NCI-H1092 treated with DMSO at 0.1 percent for 48 hours (cell line): ENCODE measurements at regions not wholly inside any gene's neighbourhood (a gene's known extent, or its start where the extent isn't known, plus 50 kb on each side); places are given as distances from the start of the nearest gene placed in this dataset.
A peak's percentile ranks its signal among the peaks of the same experiment; 100 is the strongest.
"Not testable (repeated sequence)": the region's sequence is repeated elsewhere in the genome, so short reads cannot be mapped to it uniquely, and the experiment has no call there.

Experiments
- DNase-seq: peaks from one replicate; lab custom pipeline; 2025; lab: John Stamatoyannopoulos, UW

DNA sequence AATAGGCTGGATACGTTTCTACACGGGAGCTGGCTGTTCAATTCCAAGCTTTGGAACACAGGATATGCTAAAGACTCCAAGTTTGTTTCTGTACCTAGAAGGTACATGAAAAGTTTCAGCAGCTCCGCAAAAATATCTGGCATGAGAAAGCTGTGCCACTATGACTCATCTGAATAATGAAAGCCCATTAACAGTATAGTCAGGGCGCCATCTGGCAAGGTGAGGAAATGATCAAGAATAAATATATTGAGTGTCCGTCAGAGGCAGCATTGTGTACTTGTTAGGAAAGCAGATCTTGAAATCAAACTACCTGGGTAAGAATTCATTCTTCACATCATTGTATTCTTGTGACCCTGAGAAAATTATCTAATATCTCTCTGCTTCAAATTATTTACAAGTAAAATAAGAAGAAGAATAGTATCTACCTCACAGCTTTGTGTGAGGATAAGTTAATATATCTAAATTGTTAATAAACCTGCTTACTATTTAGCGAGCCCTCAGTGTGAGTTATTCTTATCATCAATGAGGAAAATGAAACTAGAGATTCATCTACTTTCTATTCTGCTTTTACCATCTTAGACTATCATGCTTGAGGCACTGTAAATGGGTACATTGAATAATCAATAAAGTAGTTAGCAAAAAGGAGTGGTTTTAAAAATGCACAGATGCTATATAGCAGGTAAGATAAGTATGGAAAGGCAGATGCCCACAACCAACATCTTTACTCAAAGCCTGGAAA is 53.5 kb downstream of the FSCB start:
- DNase-seq, result peak; percentile 38

DNA sequence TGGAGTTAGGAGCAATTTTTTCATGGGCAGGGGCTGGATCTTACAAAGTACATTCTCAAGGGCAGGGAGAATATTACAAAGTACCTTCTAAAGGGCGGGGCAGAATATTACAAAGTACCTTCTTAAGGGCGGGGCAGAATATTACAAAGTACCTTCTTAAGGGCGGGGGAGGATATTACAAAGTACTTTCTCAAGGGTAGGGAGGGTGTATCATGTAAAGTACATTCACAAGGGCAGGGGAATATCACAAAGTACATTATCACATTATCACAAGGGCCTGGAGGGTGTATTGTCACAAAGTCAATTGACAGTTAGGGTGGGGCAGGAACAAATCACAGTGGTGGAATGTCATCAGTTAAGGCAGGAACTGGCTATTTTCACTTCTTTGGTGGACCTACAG is 56.9 kb downstream of the FSCB start:
- DNase-seq, result not testable (repeated sequence)

DNA sequence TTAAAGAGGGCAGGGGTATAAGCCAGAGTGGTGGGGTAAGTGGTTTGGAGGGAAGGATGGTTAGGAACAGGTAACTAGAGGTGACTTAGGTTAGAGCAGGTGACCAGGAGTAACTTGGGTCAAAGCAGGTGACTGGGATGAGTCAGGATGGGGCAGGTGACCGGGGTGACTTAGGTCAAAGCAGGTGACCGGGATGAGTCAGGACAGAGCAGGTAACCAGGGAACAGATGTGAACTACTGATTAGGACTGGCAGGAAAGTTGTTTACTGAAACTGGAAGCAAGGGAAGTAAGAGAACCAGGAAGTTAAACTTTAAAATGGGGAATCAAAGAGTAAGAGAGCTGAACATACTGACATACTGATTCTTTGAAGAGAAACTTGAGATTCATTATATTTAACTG is 57.4 kb downstream of the FSCB start:
- no peak for DNase-seq

DNA sequence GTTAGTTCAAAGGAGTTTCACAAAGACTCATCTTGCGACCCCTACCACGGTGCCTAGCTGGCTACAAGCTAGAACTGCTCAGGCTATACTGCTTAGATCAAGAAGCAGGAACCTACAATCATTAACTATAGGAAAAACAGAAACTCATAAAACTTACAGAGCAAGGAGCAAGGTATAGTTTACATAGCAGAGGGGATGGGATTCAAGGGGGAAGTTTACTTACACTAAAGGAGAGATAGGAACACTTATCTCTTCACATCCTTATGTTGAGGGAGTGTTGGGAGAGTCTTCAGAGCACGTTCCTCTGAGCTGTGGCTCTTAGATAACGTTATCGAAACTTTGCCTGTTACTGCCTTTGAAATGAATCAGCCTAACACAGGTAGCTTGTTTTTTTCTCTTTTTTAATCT is 58.1 kb downstream of the FSCB start:
- DNase-seq, result no peak

DNA sequence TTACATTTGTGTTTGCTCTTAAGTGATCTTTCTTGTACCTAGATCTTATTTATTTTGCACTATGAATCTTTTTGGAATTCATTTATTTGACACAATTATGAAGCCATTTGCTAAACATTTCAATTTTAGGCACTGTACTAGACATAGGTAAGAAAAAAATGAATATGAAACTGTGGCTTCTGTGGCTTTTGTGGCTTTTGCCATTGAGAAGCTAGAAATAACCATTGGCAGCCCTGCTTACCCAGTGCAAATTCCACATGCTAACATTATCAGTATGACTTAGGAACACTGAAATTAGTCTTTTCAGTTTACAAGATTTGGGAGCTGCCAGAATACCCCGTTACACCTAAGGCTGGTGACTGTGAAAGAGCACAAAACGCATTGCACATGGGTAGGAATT is 60.1 kb downstream of the FSCB start:
- no peak for DNase-seq

DNA sequence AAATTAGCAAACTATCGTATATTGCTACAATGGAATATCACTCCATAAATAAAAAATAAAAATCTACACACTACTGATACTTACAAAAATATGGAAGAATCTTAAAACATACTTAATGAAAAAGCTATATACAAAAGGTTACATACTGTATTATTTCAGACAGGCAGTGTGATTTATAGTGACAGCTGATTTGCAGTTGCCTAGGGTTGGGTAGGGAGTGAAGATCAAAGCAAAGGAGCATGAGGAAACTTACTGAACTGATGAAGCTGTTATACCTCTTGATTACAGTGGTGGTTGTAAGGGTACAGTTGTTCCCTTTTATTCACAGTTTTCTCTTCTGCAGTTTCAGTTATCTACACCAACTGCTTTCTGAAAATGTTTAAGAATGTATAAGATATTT is 62.6 kb downstream of the FSCB start:
- no peak for DNase-seq

DNA sequence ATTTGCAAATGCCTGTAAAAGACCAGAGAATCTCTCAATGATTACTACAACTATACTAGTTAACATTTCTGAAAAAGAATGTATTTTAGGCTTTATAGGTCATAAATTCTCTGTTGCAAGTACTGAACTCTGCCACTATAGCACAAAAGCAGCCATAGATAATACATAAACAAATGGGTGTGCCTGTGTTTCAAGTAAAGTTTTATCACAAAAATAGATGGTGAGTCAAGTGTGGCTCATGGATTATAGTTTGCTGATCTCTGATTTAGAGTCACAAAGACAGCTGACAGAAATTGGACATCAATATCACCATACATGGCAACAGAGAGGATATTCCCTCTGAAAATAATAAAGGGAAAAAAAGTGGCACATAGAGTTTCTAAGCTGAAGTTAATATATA is 68.1 kb downstream of the FSCB start:
- no peak for DNase-seq

DNA sequence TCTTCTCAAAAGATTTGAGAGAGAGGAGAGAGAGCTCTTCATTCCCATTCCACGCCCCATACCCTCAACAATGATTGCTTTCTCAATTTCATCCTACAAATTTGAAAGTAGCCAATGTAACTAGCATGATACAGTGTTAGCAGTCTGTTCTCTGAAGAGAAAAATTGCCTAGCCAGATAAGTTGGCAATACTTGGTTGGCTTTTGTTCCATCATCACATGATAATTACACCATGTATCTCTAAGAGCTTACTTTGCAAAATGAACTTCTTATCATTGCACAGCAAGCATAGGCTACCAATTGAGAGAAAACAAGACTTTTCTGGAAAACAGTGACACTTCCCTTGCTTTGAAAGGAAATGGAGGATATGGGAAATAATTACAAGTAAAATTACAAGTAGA is 68.9 kb downstream of the FSCB start:
- DNase-seq, result peak; percentile 55

DNA sequence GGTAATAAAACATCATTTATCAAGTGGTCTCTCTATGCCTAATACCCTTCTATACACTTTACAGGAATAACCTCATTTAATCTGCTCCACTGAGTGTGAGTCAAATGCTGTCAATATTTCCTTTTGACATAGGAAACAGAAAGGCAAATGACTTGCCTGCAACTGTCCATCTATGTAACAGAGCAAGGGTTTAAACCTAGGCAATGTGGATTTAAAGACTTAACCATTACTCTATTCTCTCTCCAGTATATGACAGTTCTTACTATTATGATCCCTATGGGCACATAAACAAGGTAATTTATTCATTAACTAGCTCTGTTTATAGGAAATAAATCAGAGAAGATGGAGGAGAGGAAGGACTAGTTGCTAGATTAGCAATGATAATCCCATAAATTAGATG is 70.6 kb downstream of the FSCB start:
- DNase-seq, result no peak

DNA sequence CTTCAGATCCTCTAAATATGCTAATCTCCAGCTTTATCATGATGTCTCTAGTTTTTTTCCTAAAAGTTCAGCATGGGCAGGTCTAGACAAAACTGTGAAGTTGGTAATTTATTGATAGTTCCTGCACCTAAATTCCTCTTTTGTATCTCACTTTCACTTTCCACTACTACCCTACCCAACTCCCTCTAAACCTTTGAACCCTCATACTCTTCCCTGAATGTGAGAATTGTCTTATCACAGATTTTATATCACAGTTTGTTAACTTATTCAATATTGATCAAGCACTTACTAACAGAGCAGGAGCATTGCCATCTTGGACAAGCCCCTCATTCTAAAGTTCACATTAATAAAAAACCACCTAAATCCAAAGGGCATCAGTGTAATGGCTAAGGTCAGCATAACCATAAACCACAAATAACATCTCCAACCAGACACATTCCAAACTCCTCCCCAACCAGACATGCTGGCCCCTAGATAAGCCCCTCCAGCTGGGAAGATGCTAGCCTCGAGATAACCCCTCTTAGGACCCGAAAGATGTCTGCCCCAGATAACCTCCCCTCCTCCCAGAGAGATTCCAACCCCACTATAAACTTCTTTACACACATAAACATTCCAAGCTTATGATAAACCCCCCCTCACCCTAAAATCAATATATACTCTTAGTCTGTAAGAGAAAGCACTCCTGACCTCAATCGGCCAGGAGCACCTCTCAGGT is 78.7 kb downstream of the FSCB start:
- no peak for DNase-seq

DNA sequence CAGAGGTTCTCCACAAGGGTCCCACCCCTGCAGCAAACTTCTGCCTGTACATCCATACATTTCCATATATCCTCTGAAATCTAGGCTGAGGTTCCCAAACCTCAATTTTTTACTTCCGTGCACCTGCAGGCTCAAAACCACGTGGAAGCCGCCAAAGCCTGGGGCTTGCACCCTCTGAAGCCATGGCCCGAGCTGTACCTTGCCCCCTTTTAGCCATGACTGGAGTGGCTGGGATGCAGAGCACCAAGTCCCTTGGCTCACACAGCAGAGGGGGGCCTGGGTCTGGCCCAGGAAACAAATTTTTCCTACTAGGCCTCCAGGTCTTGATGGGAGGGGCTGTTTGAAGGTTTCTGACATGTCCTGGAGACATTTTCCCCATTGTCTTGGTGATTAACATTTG is 84.4 kb downstream of the FSCB start:
- DNase-seq, result no peak

DNA sequence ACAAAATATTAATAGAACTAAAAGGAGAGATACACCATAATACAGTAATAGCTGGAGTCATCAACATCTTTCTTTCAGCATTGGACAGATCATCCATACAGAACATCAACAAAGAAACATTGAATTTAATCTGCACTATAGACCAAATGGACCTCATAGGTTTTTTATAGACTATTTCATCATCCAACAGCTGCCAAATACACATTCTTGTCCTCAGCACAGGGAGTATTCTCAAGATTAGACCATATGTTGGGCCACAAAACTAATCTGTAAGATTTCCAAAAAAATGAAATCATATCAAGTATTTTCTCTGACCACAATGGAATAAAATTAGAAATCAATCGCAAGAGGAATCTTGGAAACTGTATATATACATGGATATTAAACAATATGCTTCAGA is 86.9 kb downstream of the FSCB start:
- DNase-seq, result no peak

DNA sequence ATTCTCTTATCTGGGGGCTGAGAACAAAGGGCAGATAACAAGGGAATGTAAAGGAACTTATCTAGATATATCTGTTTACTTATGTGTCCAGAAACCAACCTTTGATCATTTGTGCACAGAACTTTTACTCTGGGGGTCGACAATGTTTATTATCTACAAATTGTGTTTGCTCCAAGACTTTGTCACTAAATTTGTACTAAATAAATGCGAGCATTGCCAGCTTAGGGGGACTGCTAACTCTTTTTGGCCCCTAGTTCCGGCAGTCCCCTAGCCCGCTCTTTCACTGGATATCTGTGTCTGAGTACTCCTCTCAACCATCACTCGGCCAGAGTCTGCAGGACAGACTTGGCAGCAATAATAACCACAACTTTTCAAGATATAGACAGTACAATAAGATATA is 88.2 kb downstream of the FSCB start:
- DNase-seq, result no peak

DNA sequence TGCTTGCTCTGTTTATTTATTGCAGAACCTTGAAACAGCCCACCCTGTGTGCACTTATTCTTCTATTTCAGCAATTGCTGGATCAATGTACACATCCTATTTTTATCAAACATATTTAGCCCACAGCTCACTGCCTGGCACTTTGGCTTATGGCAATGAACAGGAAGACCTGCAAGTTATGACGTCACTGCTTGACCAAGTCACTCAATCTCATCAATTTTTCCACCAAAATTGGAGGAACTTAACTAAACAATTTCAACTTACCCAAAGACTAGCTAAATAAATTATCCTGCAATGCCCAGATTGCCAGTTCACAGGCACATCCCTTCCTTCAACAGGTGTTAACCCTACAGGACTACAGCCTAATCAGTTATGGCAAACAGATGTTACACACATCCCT is 89.3 kb downstream of the FSCB start:
- DNase-seq, result no peak

DNA sequence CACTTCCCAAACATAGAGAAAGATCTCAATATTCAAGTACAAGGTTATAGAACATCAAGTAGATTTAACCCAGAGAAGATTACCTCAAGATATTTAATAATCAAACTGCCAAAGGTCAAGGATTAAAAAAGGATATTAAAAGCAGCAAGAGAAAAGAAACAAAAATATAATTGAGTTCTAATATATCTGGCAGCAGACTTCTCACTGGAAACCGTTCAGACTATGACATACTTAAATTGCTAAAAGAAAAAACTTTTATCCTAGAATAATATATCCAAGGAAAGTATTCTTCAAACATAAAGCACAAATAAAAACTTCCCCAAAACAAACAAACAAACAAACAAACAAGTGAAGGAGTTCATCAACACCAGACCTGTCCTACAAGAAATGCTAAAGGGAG is 92.4 kb downstream of the FSCB start:
- DNase-seq, result no peak

DNA sequence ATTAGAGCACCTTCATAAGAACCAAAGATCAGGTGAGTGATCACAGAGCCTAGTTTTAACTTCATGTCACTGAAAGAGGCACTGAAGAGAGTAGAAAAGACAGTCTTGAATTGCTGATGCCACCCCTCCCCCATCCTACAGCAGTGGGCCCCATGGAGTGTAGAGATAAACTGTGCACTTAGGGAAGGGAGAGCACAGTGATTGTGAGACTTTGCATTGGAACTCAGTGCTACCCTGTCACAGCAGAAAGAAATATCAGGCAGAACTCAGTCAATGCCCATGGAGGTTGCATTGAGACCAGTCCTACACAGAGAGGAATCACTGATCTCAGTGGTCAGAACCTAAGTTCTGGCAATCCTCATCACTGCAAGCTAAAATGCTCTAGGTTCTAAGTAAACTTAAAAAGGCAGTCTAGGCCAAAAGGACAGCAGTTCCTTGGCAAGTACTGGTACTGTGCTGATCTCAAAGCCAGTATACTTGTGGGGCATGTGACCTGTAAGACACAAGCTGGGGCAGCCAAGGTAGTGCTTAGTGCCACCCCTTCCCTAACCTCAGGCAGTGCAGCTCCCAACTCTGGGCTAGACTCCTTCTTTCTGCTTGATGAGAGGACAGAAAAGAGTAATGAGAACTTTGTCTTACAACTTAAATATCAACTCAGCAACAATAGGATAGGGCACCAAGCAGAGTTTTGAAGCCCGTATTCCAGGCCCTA is 94.1 kb downstream of the FSCB start:
- DNase-seq, result no peak

DNA sequence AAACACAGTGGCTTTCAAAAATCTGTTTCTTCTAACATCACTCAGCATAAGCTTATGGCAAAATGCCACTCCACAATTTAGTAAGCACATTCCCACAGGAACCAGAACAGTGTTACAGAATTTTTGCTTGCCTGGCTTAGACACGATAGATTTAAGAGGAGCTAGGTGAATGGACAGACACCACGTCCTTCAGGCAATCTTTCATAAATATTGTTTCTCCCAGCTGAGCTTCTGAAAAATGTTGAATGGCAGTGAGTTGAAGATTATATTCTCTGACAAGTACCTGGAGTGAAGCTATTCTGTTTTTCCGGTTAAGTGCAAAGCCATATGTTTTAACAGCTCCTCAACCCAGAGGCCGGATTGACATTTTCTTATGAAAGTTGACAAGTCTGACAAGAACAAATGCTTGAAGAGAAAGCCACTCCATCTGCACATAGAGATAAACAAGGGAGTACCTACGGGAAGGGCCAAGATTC is 102.0 kb downstream of the FSCB start:
- DNase-seq, result no peak

DNA sequence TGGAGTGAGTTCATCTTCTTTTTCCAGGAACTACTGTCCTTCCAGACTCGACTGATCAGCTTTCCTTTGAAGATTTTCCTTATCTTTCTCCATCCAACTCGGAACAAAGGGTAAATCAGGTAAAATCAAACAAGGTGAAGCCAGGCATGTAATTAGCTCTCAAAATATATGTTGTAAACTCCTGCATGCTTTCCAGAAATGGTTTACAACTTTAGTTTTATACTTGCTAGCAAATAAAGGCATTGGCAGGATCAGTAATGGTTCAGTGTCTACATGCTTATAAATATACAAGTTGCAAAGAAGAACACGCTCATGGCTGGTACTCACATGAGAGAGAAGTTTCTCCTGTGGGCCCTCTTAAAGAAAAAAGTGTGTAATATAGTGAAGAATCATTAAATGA is 102.5 kb downstream of the FSCB start:
- DNase-seq, result no peak

DNA sequence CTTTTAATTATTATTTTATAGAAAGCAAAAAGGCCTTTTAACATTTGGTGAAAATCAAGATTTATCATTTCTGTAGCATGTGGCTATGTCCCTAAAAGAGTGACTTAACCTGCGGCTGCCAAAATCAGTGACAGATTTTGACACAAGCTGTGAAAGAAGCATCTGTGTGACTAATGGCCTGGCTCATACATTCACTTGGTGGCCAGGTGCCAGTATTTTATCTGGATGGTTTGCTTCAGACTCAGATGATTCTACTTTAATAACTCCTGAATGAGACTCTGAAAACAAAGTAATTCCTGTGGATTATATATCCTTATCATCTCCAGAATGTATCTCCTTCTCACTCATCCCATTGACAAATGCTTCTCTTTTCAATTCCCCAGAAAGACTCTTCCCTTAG is 103.0 kb downstream of the FSCB start:
- no peak for DNase-seq

DNA sequence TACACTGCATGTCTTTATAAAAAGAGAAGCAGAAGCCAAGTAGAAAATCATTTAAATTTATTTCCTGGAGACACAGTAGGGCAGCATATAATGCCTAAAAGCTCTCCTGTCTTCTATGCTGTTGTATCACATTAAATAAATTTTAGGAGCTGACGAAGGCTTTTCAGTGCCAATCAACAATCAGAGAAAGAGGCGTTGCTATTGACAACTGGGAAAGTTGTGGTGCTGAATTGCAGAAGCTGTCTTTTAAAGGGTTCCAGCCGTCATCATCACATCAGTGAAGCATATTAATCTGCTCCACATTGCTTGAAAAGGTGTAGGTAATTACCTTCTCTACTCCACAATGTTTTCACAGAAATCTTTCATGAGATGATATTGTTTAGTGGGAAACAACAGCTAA is 103.9 kb downstream of the FSCB start:
- no peak for DNase-seq

DNA sequence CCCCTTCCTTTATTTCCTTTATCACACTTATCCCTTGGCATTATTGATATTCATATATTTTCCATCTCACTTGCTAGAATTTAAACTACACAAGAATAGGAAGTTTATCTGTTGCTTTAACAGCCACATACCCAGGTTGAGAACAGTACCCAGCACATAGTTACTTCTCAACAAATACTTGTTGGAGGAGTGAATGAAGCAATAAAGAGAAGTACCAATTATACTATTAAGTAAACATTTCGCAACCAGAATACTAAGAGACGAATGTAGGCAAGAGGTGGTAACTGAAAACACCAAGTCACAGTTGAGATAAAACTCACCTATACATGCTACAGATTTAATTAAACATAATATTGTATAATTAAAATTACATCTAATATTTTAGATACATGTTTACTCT is 110.9 kb downstream of the FSCB start:
- DNase-seq, result no peak

DNA sequence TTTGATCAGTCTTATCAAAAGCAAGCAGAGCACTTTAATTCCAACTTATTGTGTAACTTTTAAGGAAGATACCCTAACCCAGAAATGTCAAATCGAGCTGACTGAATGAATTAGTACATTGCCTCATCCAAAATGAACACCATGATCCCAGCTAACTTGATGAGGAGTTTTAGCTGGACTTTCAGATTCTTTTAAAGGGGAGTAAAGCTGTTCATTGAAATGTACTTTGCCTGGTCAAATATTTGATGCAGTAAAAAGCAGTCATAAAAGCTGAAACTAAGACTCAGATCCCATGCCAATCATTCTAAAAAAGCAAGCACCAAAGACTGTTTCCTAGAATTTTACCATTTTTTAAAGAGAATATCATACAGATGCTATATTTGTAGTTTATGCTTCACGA is 114.1 kb downstream of the FSCB start:
- DNase-seq, result no peak

DNA sequence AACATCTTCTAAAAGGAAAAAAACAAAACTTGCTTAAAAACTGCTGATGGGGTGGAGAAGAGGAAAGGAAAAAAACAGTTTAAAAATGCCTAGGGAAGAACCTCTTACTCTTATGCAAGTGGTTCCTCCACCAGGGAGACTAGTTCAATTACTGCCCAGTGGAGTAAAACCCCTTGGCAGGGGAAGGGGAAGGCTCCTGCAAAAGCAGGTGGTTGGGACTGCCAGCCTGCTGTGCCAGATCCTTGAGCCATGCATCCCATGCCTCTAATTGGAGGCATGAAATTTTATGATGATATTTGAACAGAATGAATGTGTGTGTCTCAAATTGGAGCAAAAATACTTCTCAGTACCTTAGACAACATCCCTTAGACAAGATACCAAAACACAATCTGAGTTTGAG is 118.8 kb downstream of the FSCB start:
- DNase-seq, result peak; percentile 66
